Ishikawa (cell line): ENCODE measurements at regions not wholly inside any gene's neighbourhood (a gene's known extent, or its start where the extent isn't known, plus 50 kb on each side); places are given as distances from the start of the nearest gene placed in this dataset.
A peak's percentile ranks its signal among the peaks of the same experiment; 100 is the strongest.

Experiments
- CEBPB ChIP-seq: IDR thresholded peaks from 2 replicates; pipeline ENCODE4 v1.6.1; 2012
- CREB1 ChIP-seq: IDR thresholded peaks from 2 replicates; pipeline ENCODE4 v1.6.1; 2012; ENCODE audit warnings: low read depth
- EGR1 ChIP-seq: IDR thresholded peaks from 2 replicates; pipeline ENCODE4 v1.6.1; 2012
- EP300 ChIP-seq: IDR thresholded peaks from 2 replicates; pipeline ENCODE4 v1.6.1; 2012; ENCODE audit warnings: borderline replicate concordance
- FOXM1 ChIP-seq: IDR thresholded peaks from 2 replicates; pipeline ENCODE4 v1.6.1; 2012; ENCODE audit warnings: low read depth, borderline replicate concordance
- MAX ChIP-seq: IDR thresholded peaks from 2 replicates; pipeline ENCODE4 v1.6.1; 2012
- NFIC ChIP-seq: IDR thresholded peaks from 2 replicates; pipeline ENCODE4 v1.6.1; 2012
- RAD21 ChIP-seq: IDR thresholded peaks from 2 replicates; pipeline ENCODE4 v1.6.1; 2012; ENCODE audit warnings: low read depth
- REST ChIP-seq: IDR thresholded peaks from 2 replicates; pipeline ENCODE4 v1.6.1; 2012; ENCODE audit warnings: low read depth, mild to moderate bottlenecking
- TAF1 ChIP-seq: IDR thresholded peaks from 2 replicates; pipeline ENCODE4 v1.6.1; 2012; ENCODE audit warnings: low read depth, mild to moderate bottlenecking
- TCF12 ChIP-seq: IDR thresholded peaks from 2 replicates; pipeline ENCODE4 v1.6.1; 2012; ENCODE audit warnings: low read depth
- TEAD4 ChIP-seq: IDR thresholded peaks from 2 replicates; pipeline ENCODE4 v1.6.1; 2012
- USF1 ChIP-seq: IDR thresholded peaks from 2 replicates; pipeline ENCODE4 v1.6.1; 2012
- YY1 ChIP-seq: IDR thresholded peaks from 2 replicates; pipeline ENCODE4 v1.6.1; 2012; ENCODE audit warnings: low read depth
- ZBTB7A ChIP-seq: IDR thresholded peaks from 2 replicates; pipeline ENCODE4 v1.6.1; 2012; ENCODE audit warnings: low read depth

- TF ChIP-seq CEBPB, result no peak
- TF ChIP-seq FOXM1, result no peak
- TF ChIP-seq TAF1, result no peak
- TF ChIP-seq USF1, result no peak
- no peak for TF ChIP-seq MAX
- TF ChIP-seq TCF12, result no peak
- TF ChIP-seq YY1, result no peak
- no peak for TF ChIP-seq EP300
- TF ChIP-seq REST, result no peak
- TF ChIP-seq RAD21, result no peak
- TF ChIP-seq TEAD4, result no peak
- TF ChIP-seq EGR1, result no peak
- TF ChIP-seq NFIC, result no peak
- TF ChIP-seq CREB1, result no peak
- no peak for TF ChIP-seq ZBTB7A
These were observed 78.6 kb upstream of the DYNC1I1 start for GRCh38 chr7:95693551-95694333.

- TF ChIP-seq EGR1 (no peak), USF1 (no peak), CEBPB (no peak), FOXM1 (no peak)
These were observed 80.9 kb upstream of the DYNC1I1 start for GRCh38 chr7:95691464-95691863.

- peak; percentile 43 for TF ChIP-seq RAD21
- TF ChIP-seq TEAD4, result no peak
- TF ChIP-seq USF1, result no peak
These were observed 81.9 kb upstream of the DYNC1I1 start for GRCh38 chr7:95690367-95690947.

- TF ChIP-seq REST (no peak), CEBPB (no peak), FOXM1 (no peak), MAX (no peak), TEAD4 (no peak)
These were observed 83.3 kb upstream of the DYNC1I1 start for GRCh38 chr7:95688931-95689495.

GRCh38 chr7:95687759-95688343, 84.5 kb upstream of the DYNC1I1 start:
- TF ChIP-seq EGR1 (no peak), USF1 (no peak), RAD21 (peak; percentile 59)

- TF ChIP-seq YY1 (no peak), RAD21 (peak; percentile 87)
These were observed 86.2 kb upstream of the DYNC1I1 start for GRCh38 chr7:95686109-95686508.
